Esophagus muscularis mucosa (tissue), 4 donors: ENCODE measurements at regions not wholly inside any gene's neighbourhood (a gene's known extent, or its start where the extent isn't known, plus 50 kb on each side); places are given as distances from the start of the nearest gene placed in this dataset.

Experiments used
- EP300 ChIP-seq: sonication (generic); formaldehyde crosslinking; IDR thresholded peaks from one replicate; pipeline ENCODE4 v1.6.1; 2017; ENCODE audit warnings: antibody characterized with exemption
- POLR2A ChIP-seq: fragments of 450-650 bp; IDR thresholded peaks from one replicate; pipeline ENCODE4 v1.6.1; 2017; ENCODE audit warnings: antibody characterized with exemption, moderate library complexity, mild to moderate bottlenecking, low read depth
- POLR2AphosphoS5 ChIP-seq, 2 donors: sonication (generic); formaldehyde crosslinking; IDR thresholded peaks; one replicate each; pipeline ENCODE4 v1.6.1; 2017; ENCODE audit warnings: antibody characterized with exemption in 2 of 2
- TF ChIP-seq, protein P1 (sequence below), 3 experiments: fragments of 200-600 bp in 2 of 3; fragments of 450-650 bp in 1 of 3; sonication (generic) in 2 of 3; IDR thresholded peaks; one replicate each; pipeline ENCODE4 v1.5.1; 2017 to 2019; ENCODE audit warnings: antibody characterized with exemption in 3 of 3, mild to moderate bottlenecking in 2 of 3, moderate library complexity in 1 of 3

- TF ChIP-seq, protein P1, sequence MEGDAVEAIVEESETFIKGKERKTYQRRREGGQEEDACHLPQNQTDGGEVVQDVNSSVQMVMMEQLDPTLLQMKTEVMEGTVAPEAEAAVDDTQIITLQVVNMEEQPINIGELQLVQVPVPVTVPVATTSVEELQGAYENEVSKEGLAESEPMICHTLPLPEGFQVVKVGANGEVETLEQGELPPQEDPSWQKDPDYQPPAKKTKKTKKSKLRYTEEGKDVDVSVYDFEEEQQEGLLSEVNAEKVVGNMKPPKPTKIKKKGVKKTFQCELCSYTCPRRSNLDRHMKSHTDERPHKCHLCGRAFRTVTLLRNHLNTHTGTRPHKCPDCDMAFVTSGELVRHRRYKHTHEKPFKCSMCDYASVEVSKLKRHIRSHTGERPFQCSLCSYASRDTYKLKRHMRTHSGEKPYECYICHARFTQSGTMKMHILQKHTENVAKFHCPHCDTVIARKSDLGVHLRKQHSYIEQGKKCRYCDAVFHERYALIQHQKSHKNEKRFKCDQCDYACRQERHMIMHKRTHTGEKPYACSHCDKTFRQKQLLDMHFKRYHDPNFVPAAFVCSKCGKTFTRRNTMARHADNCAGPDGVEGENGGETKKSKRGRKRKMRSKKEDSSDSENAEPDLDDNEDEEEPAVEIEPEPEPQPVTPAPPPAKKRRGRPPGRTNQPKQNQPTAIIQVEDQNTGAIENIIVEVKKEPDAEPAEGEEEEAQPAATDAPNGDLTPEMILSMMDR (IDR thresholded peaks at IDR 0.05), result no peak
- TF ChIP-seq POLR2A (no peak), POLR2AphosphoS5 (IDR thresholded peaks at IDR 0.05) (no peak), EP300 (no peak)
These were observed 1011.8 kb upstream of the DDX18 start for GRCh38 chr2:116802671-116803070.
